Loucy (cell line): ENCODE measurements at regions not wholly inside any gene's neighbourhood (a gene's known extent, or its start where the extent isn't known, plus 50 kb on each side); places are given as distances from the start of the nearest gene placed in this dataset.

Experiments used
- EZH2phosphoT487 ChIP-seq: fragments of 200-600 bp; IDR thresholded peaks from 2 replicates; pipeline ENCODE4 v1.6.1; 2018; ENCODE audit warnings: antibody characterized with exemption, mild to moderate bottlenecking, moderate library complexity, borderline replicate concordance
- TF ChIP-seq, protein P1 (sequence below): fragments of 200-600 bp; sonication (generic); conservative IDR thresholded peaks from 2 replicates; pipeline ENCODE4 v1.5.1; 2014; ENCODE audit warnings: mild to moderate bottlenecking, antibody characterized with exemption, low read length

GRCh38 chr10:78766603-78767002 is 302.2 kb upstream of the ZMIZ1 start:
- TF ChIP-seq, protein P1, sequence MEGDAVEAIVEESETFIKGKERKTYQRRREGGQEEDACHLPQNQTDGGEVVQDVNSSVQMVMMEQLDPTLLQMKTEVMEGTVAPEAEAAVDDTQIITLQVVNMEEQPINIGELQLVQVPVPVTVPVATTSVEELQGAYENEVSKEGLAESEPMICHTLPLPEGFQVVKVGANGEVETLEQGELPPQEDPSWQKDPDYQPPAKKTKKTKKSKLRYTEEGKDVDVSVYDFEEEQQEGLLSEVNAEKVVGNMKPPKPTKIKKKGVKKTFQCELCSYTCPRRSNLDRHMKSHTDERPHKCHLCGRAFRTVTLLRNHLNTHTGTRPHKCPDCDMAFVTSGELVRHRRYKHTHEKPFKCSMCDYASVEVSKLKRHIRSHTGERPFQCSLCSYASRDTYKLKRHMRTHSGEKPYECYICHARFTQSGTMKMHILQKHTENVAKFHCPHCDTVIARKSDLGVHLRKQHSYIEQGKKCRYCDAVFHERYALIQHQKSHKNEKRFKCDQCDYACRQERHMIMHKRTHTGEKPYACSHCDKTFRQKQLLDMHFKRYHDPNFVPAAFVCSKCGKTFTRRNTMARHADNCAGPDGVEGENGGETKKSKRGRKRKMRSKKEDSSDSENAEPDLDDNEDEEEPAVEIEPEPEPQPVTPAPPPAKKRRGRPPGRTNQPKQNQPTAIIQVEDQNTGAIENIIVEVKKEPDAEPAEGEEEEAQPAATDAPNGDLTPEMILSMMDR = no peak
- no peak for TF ChIP-seq EZH2phosphoT487
